A673 (cell line): ENCODE measurements at regions not wholly inside any gene's neighbourhood (a gene's known extent, or its start where the extent isn't known, plus 50 kb on each side); places are given as distances from the start of the nearest gene placed in this dataset.

Source experiments
- EZH2 ChIP-seq: fragments of 200-600 bp; sonication (generic); IDR thresholded peaks from 2 replicates; pipeline ENCODE4 v1.6.1; 2017; ENCODE audit warnings: borderline replicate concordance, low read depth, mild to moderate bottlenecking, mixed read lengths, antibody characterized with exemption, low read length; ENCODE audit not compliant: poor library complexity, severe bottlenecking
- TF ChIP-seq, protein P1 (sequence below): fragments of 300-800, 200-600 bp; sonication (generic); conservative IDR thresholded peaks from 2 replicates; pipeline ENCODE4 v1.5.1; 2017; ENCODE audit warnings: low read depth, mild to moderate bottlenecking, antibody characterized with exemption, low read length, moderate library complexity, mixed read lengths

DNA sequence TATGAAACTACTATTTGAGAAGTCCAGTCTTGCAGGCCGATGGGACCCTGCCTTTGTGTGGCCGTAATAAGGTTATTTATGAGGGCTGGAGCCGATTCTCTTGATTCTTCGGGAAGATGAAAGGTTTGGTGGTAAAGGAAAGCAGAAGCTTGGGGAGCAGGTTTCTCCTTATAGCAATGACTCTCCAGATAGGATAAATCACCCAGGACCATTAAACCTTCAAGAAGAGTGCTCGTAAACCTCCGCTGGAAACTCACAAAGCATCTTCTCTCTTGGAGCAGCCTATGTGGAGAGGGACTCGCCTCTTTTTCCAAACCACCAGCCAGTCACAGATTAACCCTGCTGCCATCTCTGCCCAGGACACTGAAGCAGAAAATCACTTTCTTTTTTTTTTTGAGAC lies 69.6 kb upstream of the SALL4 start:
- TF ChIP-seq, protein P1, sequence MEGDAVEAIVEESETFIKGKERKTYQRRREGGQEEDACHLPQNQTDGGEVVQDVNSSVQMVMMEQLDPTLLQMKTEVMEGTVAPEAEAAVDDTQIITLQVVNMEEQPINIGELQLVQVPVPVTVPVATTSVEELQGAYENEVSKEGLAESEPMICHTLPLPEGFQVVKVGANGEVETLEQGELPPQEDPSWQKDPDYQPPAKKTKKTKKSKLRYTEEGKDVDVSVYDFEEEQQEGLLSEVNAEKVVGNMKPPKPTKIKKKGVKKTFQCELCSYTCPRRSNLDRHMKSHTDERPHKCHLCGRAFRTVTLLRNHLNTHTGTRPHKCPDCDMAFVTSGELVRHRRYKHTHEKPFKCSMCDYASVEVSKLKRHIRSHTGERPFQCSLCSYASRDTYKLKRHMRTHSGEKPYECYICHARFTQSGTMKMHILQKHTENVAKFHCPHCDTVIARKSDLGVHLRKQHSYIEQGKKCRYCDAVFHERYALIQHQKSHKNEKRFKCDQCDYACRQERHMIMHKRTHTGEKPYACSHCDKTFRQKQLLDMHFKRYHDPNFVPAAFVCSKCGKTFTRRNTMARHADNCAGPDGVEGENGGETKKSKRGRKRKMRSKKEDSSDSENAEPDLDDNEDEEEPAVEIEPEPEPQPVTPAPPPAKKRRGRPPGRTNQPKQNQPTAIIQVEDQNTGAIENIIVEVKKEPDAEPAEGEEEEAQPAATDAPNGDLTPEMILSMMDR: no peak
- no peak for TF ChIP-seq EZH2
